Epidermal melanocyte (primary cell): ENCODE measurements at regions not wholly inside any gene's neighbourhood (a gene's known extent, or its start where the extent isn't known, plus 50 kb on each side); places are given as distances from the start of the nearest gene placed in this dataset.
"Not testable (repeated sequence)": the region's sequence is repeated elsewhere in the genome, so short reads cannot be mapped to it uniquely, and the experiment has no call there.

Source experiments
- DNase-seq: peaks from one replicate; pipeline ENCODE4 v3.0.0; 2011; ENCODE audit warnings: low spot score; ENCODE audit not compliant: insufficient read length

- DNase-seq: no peak
Observed at GRCh38 chr16:65415460-65415859, 293.6 kb upstream of the CDH11 start.

DNA sequence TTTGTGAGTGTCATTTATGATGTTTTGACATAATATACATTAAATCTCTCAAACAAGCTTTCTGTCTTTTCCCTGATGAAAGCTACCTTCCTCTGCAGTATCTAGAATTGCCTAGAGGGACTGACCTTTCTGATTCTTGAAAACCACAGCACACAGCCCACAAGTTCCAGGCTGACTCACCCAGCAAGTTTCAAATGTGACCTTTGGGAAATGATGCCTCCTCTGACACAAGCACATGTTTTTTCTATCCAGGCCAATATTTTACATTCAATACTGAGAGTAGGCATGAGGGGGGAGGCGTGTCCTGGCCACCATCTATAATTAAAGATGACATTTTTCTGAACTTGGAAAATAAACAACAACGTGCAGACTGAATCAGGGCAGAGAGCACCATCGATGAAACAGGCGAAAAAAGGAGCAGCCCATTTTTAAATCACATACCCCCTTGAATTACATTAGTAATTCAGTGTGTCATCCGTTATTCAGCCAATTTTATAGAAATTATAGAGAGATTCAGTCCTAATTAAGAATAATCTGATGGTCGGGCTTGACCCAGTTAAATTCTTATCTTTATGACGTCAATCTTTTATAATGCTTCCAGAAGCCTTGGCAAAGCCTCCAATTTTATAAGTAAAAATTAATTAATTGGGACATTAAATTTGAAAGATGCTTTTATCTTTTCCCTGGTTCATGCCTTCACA lies 292.6 kb upstream of the CDH11 start:
- peak; percentile 25 for DNase-seq

- no peak for DNase-seq
Observed at GRCh38 chr16:65413861-65414260, 292.0 kb upstream of the CDH11 start.

DNA sequence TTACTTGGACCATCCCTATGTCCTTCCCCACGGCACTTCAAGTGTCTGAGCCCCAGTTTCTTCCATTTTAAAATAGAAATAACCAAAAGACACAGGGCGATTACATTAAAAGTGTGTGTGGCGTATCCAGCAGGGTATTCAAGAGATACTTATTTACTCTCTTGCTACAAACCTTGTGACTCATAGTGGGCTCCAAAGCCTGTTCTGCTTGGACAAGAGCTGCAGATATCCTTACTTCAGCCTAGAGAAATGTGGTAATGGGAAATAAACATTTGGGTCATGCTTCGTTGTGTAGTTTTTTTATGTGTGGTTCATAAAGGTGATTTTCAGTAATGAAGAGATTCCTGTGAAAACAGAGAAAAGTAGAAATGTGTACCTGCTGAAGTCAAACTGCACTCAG lies 288.9 kb upstream of the CDH11 start:
- no peak for DNase-seq

- DNase-seq: no peak
Observed at GRCh38 chr16:65409510-65409909, 287.6 kb upstream of the CDH11 start.

DNA sequence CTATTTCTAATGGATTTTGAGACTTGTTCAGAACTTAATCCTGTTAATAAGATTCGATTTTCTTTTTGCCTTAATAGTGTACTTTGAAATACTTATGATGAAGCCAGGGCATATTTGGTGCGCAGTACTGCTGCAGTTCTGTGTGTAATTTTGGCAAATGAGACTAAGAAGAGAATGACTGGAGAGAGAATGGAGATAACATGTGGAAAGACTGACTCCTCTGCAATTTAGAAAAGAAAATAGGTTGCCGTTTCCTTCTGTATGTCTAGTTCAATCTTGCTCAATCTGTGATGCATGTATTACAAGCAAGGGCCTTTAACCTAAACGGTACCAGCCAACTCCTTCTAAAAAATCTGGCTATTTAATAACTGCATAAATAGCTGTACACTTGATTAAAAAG lies 285.1 kb upstream of the CDH11 start:
- DNase-seq: no peak

GRCh38 chr16:65406116-65406515 lies 284.3 kb upstream of the CDH11 start:
- DNase-seq: peak; percentile 23

DNA sequence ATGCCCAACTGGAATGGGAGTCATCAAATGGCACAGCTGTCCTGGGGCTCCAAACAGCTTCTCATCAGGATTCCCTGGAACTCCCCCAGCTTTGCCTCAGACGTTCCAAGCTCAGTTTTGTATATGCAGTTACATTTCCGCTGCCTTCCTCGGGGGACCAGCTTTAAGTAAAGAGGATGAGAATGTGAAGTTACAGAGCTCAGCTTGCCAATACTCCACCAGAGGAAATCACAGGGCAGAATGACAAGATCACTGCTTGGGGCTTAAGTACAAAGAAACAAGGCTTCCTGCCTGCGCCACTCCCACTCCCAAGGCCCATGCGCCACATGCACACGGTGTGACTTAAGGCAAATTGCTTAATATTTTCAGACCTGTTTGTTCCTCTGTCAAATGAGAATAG lies 272.4 kb upstream of the CDH11 start:
- no peak for DNase-seq

GRCh38 chr16:65392806-65393565 lies 271.1 kb upstream of the CDH11 start:
- DNase-seq: no peak

GRCh38 chr16:65388592-65388991 lies 266.7 kb upstream of the CDH11 start:
- no peak for DNase-seq

GRCh38 chr16:65386672-65387071 lies 264.8 kb upstream of the CDH11 start:
- no peak for DNase-seq

GRCh38 chr16:65384441-65384840 lies 262.6 kb upstream of the CDH11 start:
- DNase-seq: no peak

DNA sequence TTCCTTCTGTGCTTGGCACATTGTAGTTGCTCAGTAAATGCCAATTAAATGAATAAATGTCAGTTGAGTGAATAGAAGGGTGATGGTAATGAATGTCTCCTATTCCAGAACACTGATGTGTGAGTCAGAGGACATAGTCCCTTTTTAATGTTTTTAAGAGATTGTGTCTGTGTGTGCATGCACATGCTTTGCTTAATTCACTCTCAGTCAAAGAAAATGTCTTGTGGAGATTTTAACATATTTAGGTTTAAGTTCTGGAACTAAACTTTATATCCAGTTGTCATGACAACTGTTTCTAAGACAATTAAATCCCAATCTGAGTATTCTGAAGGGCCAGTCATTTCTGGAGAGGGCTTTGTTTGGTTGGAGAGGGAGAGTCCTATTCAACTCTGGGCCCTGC lies 255.3 kb upstream of the CDH11 start:
- no peak for DNase-seq

DNA sequence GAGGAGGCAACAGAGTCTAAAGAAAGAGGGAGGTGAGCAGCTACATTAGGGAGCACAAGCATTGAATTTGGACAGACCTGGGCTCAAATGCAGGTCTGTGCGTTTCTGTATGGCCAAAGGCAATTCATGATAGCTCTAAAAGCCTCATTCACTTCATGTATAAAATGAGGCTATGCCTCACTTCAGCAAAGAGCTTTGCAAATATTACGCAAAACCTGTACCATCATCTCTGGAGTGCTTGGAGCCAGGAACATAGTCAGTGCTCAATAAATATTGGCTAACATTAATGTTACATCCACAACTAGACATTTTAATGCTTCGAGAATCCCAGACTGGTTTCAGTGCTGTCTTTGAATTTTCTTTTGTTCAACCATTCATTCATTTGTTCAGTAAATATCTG lies 254.7 kb upstream of the CDH11 start:
- DNase-seq: no peak

- DNase-seq: no peak
Observed at GRCh38 chr16:65375651-65376050, 253.8 kb upstream of the CDH11 start.

GRCh38 chr16:65373097-65373496 lies 251.2 kb upstream of the CDH11 start:
- no peak for DNase-seq

GRCh38 chr16:65372171-65372570 lies 250.3 kb upstream of the CDH11 start:
- DNase-seq: no peak

- no peak for DNase-seq
Observed at GRCh38 chr16:65365732-65366715, 244.2 kb upstream of the CDH11 start.

GRCh38 chr16:65356721-65357120 lies 234.9 kb upstream of the CDH11 start:
- DNase-seq: not testable (repeated sequence)

DNA sequence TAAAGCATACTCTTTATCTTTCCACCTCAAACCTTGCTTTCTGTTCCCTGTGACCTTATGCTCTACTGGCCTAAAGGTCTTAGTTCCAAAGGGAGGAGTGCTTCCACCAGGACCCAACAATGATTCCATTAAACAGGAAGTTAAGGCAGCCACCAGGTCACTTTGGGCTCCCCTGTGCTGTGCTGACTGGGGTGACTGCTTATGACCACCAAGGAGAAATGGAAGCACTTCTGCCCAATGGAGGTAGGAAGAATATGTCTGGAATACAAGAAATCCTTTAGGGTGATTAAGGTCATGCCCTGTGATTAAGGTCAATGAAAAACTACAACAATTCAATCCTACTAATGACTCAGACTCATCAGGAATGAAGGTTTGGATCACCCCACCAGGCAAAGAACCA lies 233.8 kb upstream of the CDH11 start:
- DNase-seq: no peak

DNA sequence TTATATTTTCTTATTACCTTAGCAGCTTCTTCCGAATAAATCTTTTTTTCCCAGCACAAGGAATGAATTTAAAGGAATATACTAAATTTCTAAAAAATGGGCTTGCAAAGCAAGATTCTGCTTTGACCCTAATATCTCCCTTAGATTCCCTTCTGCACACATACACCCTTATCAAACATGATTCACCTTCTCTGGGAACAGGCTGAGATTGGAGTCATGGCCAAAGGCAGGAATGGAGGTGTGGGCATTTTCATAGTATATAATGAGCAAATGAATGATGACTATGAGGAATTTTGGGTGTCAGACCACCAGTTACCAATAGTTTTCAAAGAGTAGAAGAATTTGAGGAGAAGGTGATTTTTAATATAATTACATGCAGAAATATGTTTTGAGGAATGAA lies 231.3 kb upstream of the CDH11 start:
- DNase-seq: no peak

- DNase-seq: no peak
Observed at GRCh38 chr16:65349626-65350025, 227.8 kb upstream of the CDH11 start.
